Calu3 (cell line): ENCODE measurements at regions not wholly inside any gene's neighbourhood (a gene's known extent, or its start where the extent isn't known, plus 50 kb on each side); places are given as distances from the start of the nearest gene placed in this dataset.

Experiments used
- BruUV-seq: library from RNA; stranded (reverse); fragments of 400-500 nt; replicated peaks from 2 replicates; lab custom pipeline; 2021; lab: Mats Ljungman, UMichigan
- CTCF ChIA-PET: fragments of 300-600 bp; sonication (Branson Sonifier 250); formaldehyde crosslinking; loops from one replicate; lab custom pipeline; 2022; ENCODE audit warnings: antibody characterized with exemption; lab: Charles Lee
- DNase-seq: peaks from one replicate; pipeline ENCODE4 v3.0.0; 2022
- H3K27ac Mint-ChIP-seq: one replicate; pipeline ENCODE4 v1.8.0; 2022; ENCODE audit warnings: mixed read lengths; ENCODE audit not compliant: unreplicated experiment
- H3K27me3 Mint-ChIP-seq: one replicate; pipeline ENCODE4 v1.8.0; 2022; ENCODE audit warnings: mixed read lengths; ENCODE audit not compliant: unreplicated experiment
- H3K36me3 Mint-ChIP-seq: one replicate; pipeline ENCODE4 v1.8.0; 2022; ENCODE audit warnings: mild to moderate bottlenecking, moderate library complexity, mixed read lengths; ENCODE audit not compliant: insufficient read depth, unreplicated experiment
- H3K4me1 Mint-ChIP-seq: one replicate; pipeline ENCODE4 v1.8.0; 2022; ENCODE audit warnings: mild to moderate bottlenecking, low read depth, mixed read lengths; ENCODE audit not compliant: unreplicated experiment
- H3K4me3 Mint-ChIP-seq: one replicate; pipeline ENCODE4 v1.8.0; 2022; ENCODE audit warnings: mild to moderate bottlenecking, low read depth, moderate library complexity, mixed read lengths; ENCODE audit not compliant: unreplicated experiment
- H3K9me3 Mint-ChIP-seq: one replicate; pipeline ENCODE4 v1.8.0; 2022; ENCODE audit warnings: low read depth, mixed read lengths; ENCODE audit not compliant: unreplicated experiment
- intact Hi-C: fragments of 100-400 bp; cut with micrococcal nuclease; formaldehyde crosslinking; loops from one replicate; pipeline ENCODE4 v1.10.0; 2022; ENCODE audit not compliant: unreplicated experiment
- TF ChIP-seq, protein P1 (sequence below): fragments of 200-600 bp; IDR thresholded peaks from one replicate; pipeline ENCODE4 v1.8.0; 2022; ENCODE audit warnings: antibody characterized with exemption; ENCODE audit not compliant: unreplicated experiment

- H3K4me1 Mint-ChIP-seq: peaks cover 7% of the 10 kb centered on the region
- TF ChIP-seq, protein P1, sequence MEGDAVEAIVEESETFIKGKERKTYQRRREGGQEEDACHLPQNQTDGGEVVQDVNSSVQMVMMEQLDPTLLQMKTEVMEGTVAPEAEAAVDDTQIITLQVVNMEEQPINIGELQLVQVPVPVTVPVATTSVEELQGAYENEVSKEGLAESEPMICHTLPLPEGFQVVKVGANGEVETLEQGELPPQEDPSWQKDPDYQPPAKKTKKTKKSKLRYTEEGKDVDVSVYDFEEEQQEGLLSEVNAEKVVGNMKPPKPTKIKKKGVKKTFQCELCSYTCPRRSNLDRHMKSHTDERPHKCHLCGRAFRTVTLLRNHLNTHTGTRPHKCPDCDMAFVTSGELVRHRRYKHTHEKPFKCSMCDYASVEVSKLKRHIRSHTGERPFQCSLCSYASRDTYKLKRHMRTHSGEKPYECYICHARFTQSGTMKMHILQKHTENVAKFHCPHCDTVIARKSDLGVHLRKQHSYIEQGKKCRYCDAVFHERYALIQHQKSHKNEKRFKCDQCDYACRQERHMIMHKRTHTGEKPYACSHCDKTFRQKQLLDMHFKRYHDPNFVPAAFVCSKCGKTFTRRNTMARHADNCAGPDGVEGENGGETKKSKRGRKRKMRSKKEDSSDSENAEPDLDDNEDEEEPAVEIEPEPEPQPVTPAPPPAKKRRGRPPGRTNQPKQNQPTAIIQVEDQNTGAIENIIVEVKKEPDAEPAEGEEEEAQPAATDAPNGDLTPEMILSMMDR: no peak
- DNase-seq: no peak
- no peaks in the 10 kb centered on the region for H3K36me3 Mint-ChIP-seq
- H3K27ac Mint-ChIP-seq: no peak overlapping the region
- CTCF ChIA-PET: no interaction called here
- H3K27me3 Mint-ChIP-seq: no peaks in the 10 kb centered on the region
- no peak overlapping the region for H3K4me3 Mint-ChIP-seq
- no TSS peak for BruUV-seq
- peaks cover 3% of the 10 kb centered on the region for H3K9me3 Mint-ChIP-seq
- intact Hi-C loops: no loop called here
Observed at GRCh38 chr7:28276298-28276697, 95.7 kb upstream of the JAZF1 start.

DNA sequence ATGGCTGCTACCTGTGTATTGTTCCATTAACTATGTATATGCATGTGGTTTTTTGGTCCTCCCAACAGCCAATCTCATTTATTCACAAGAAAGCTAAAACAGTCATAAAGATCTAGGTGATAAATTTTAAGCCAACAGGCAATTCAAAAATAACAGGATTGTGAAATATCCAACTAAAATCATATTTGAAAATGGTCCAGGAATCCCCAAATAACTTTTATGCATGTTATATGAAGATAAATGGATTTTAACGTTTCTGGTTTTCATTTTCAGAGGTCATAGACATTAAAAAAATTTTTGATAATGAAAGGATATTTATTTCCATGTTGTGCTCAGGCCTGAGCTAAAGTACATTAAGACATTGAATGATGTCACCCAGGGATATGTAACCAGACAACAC, 96.8 kb upstream of the JAZF1 start:
- no peak overlapping the region for H3K27ac Mint-ChIP-seq
- H3K27me3 Mint-ChIP-seq: no peaks in the 10 kb centered on the region
- H3K36me3 Mint-ChIP-seq: no peaks in the 10 kb centered on the region
- TF ChIP-seq, protein P1: no peak
- DNase-seq: no peak
- no TSS peak for BruUV-seq
- peaks cover 7% of the 10 kb centered on the region for H3K4me1 Mint-ChIP-seq
- CTCF ChIA-PET: no interaction called here
- no peak overlapping the region for H3K4me3 Mint-ChIP-seq
- intact Hi-C loops: no loop called here
- H3K9me3 Mint-ChIP-seq: peaks cover 3% of the 10 kb centered on the region

DNA sequence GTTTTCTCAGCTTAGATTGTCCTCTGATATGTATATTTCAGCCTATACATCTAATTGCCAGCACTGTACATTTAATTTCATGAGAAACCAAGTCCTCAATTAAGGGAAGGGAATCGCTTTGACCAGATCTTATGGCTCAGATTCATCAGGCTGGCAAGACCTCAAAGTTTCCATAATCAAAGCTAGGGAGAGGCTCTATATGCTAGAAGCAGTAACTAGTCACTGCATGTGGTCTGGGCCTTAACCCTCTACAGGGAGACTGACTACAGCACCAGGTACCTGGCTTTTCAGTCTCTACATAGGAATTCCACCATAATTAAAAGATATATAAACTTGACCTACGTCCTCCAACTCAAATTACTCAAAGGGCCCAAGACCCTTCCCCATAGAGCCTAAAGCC, 97.4 kb upstream of the JAZF1 start:
- TF ChIP-seq, protein P1: no peak
- H3K4me1 Mint-ChIP-seq: peaks cover 7% of the 10 kb centered on the region
- H3K27me3 Mint-ChIP-seq: no peaks in the 10 kb centered on the region
- H3K36me3 Mint-ChIP-seq: no peaks in the 10 kb centered on the region
- intact Hi-C loops: no loop called here
- no peak for DNase-seq
- H3K4me3 Mint-ChIP-seq: no peak overlapping the region
- no peak overlapping the region for H3K27ac Mint-ChIP-seq
- no TSS peak for BruUV-seq
- CTCF ChIA-PET: interaction anchor here (0.9 kb wide), 1 partner anchor 92 kb away, joined by 3 read pairs; no protein-coding TSS in a partner anchor
- peaks cover 3% of the 10 kb centered on the region for H3K9me3 Mint-ChIP-seq

- CTCF ChIA-PET: no interaction called here
- intact Hi-C loops: no loop called here
- Mint-ChIP-seq H3K4me1 (peaks cover 7% of the 10 kb centered on the region), H3K36me3 (no peaks in the 10 kb centered on the region), H3K27me3 (no peaks in the 10 kb centered on the region), H3K9me3 (no peaks in the 10 kb centered on the region), H3K27ac (no peak overlapping the region), H3K4me3 (no peak overlapping the region)
- BruUV-seq: no TSS peak
- TF ChIP-seq, protein P1: no peak
- no peak for DNase-seq
Observed at GRCh38 chr7:28280516-28280915, 99.9 kb upstream of the JAZF1 start.
